CD4-positive, alpha-beta T cell treated with Interleukin-15 for 1 hour (primary cell): ENCODE measurements at regions not wholly inside any gene's neighbourhood (a gene's known extent, or its start where the extent isn't known, plus 50 kb on each side); places are given as distances from the start of the nearest gene placed in this dataset.
A peak's percentile ranks its signal among the peaks of the same experiment; 100 is the strongest.
"Not testable (repeated sequence)": the region's sequence is repeated elsewhere in the genome, so short reads cannot be mapped to it uniquely, and the experiment has no call there.

Experiments
- DNase-seq: peaks from one replicate; pipeline ENCODE4 v3.0.0-alpha.2; 2020

DNA sequence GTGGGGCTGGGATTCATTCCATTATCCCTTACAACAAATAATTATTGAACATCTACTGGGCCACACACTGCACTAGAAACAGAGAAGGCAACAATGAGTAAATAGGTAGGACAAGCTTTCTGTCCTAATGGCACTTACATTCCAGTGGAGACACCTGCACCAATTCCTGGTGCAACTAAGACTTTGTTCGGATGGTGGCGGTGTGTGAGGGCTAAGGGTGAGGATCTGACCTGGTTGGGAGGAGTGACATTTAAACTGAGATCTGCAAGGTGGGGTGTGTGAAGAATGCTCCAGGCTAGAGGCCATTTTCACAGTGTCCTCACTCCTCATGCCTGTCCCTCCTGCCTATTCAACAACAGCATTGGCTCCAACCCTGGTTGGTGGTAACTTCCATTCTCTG is 510.0 kb downstream of the XYLT1 start:
- DNase-seq, result no peak

DNA sequence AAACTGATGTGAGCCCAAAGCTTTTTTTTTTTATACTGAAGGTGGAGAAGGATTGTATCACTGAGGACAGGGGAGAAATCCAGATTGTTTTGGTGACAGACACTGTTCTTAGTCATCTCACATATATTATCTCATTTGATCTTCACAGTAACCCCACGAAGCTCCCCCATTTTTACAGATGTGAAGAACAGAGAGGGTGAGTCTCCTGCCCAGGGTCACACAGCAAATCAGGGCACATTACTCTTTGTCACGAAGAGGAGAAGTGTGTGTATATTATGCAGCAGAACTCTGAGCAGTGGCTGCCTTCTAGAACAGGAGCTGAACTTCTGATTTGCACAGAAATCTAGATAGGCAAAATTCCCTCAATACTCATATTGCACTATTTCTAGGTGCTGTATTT is 504.3 kb downstream of the XYLT1 start:
- DNase-seq, result no peak

DNA sequence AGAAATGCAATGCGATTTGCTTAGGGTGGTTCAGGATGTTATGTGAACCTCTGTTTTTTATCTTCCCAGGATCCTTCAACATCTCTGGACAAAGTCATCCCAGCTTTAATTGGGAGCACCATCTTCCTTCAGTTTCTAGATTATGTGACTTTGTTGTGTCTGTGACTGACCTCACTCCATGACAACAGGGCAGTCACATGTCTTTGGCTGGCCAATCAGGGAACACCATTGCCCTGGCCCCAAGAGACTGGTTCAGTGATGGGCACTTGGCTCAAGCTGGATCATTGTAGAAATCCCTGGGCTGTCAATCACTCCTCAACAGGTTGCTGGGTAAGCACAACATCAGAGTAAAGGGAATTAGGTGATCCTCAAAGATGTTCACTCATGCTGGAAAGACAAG is 499.7 kb downstream of the XYLT1 start:
- DNase-seq, result no peak

DNA sequence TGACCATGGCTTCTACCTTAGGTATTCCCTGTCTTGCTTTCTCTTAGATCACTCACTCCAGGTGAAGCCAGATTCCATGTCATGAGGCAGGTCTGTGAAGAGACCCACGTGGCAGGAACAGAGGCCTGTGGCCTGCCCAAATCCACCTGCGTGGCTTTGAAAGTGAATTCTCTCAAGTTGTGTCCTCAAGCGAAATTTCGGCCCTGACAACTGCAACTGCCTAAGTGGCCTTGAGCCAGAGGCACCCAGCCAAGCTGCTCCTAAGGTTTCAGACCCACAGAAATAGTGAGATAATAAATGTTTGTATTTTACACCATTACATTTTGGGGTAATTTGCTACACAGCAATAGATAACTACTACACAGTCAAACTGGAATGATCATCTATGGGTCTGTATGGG is 497.9 kb downstream of the XYLT1 start:
- no peak for DNase-seq

DNA sequence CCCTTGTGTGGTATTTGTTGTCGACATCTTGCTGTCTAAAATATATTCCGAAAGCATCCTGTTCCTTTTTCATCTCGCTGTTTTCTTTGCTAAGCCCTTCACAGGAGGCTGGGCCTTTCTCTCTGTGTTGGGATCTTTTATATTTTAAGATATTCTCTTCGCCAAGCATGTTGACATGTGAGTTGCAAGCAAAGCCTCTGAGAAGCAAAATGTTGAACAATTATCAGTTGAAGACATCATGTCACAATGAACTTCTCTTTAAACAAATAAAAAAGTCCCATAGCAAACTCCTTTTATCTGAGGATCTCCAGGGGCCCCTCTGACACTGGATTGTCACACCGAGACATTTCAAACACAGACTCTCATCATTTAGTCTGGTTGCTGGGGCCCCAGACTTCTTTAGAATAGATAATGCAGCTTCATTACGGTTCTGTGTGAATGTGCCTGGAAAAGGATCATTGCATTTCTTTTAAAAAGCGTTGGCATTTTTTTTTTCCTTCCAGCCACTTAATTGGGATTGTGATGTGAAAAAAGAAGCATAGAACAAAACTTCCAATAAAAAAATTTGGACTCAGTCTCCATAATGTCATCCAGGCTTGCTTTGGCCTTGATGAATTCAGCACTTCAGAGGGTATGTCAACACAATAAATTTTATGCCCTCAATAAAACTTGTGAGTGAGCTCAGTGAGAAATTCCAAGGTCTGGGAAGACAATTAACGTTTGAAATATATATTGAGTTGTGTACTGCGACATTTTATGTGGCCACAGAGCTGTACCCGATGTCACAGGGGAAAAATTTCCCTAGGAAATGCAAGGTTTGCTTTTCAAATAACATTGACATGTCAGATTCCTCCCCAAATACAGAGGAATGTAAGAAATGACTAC is 496.8 kb downstream of the XYLT1 start:
- DNase-seq, result no peak

DNA sequence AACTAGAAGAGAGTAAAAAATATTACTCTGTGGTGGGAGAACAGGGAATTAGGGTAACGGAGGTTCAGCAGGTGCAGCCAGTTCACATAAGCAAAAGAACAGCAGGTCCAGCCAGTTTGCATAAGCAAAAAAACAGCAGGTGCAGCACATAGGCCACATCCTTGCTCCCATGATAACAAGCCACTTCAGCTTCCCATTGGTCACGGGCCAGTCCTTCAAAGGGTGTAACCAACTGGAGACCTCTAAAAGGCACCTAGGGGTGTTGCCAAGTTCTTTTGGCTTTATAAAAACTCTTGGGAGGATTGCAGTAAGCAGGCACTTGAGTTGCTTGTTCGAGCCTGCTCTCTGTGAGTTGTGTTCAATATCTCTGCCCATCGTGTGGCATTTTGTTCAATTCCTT is 488.1 kb downstream of the XYLT1 start:
- DNase-seq, result no peak

DNA sequence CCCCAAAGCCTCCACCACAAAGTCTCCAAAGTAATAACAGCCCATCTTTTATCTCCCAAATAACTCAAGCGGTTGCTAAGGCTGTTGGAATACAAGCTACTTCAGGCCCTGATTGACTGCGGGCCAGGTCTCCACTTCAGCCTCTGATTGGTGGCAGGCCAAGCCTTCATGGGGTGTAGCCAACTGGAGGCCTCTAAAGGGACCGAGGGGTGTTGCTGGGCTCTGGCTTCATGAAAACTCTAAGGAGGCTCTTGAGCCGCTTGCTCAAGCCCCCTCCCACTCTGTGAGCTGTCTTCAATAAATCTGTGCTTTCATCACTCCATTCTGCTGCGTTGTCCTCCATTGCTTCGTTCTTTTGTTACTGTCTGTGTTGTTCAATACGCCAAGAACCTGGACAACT is 487.2 kb downstream of the XYLT1 start:
- DNase-seq, result no peak

DNA sequence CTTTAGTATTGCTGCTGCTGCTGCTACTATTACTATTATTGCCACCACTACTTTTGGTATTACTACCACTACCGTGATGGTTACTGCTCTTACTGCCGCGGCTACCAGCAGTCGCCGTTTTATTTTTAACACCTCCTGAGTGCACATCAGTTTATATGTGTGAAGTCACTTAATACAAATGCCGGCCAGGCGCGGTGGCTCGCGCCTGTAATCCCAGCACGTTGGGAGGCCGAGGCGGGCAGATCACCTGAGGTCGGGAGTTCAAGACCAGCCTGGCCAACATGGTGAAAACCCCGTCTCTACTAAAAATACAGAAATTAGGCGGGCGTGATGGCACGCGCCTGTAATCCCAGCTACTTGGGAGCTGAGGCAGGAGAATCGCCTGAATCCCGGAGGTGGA is 486.7 kb downstream of the XYLT1 start:
- DNase-seq, result not testable (repeated sequence)

DNA sequence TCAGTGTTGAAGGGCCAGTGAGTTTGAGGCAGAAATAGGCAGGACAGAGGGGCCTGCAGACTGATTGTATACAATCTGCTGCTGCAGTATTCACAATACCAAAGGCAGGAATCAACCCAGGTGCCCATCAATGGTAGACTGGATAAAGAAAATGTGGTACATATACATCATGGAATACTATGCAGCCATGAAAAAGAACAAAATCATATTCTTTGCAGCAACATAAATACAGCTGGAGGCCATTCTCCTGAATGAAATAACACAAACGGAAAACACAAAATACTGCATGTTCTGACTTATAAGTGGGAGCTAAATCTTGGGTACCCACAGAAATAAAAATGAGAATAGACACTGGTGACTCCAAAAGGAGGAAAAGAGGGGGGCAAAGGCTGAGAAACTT is 485.1 kb downstream of the XYLT1 start:
- no peak for DNase-seq

DNA sequence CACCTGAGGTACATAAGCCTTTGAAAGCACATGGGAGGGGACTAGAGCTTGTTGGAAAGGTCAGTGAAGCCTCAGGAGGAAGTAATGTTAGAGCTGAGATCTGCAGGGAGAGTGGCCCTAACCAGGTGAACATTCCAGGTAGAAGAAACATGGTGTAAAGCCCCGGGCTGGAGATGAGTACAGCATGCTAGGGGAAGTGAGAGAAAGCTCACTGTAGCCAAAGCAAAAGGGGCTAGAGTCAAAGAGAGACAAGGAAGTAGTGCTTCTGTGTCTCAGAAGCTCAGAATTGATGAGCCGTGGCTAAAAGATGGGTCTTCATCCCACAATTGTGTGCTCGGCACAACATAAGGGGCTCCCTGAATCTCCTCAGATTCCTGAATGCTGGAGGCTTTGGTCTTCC is 481.8 kb downstream of the XYLT1 start:
- no peak for DNase-seq

DNA sequence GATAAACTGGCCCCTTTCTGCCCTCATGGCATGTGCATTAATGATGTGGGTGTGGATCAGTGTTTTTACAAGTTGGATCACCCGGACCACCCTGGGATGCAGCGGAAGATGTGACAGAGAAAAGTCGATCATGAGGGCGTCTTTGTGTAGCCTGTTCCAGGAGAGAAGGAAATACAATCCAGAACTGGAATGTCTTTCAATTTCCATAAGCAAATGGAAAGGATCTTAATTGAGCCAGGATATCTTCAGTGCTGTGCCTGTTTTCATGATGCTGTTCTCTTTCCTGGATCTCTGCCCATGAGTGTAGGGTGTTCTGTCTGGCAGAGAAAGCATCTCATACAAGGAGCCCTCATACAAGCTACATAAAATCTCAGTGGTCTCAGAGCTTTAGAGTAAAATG is 481.4 kb downstream of the XYLT1 start:
- no peak for DNase-seq

DNA sequence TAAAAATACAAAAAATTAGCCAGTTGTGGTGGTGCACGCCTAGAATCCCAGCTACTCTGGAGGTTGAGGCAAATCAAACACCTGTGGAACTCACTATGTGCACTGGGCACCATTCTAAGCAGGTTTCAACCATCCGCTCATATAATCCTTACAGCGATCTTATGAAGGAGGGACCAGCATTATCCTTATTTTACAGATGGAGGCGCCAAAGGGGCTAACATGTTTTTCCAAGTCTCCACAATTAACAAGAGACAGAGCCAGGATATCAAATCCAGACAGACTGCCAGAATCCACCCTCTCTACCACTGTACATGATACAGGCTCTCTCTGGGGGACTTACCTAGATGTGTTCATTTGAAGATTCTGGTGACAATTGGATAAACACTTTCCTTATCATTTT is 479.0 kb downstream of the XYLT1 start:
- DNase-seq, result no peak

DNA sequence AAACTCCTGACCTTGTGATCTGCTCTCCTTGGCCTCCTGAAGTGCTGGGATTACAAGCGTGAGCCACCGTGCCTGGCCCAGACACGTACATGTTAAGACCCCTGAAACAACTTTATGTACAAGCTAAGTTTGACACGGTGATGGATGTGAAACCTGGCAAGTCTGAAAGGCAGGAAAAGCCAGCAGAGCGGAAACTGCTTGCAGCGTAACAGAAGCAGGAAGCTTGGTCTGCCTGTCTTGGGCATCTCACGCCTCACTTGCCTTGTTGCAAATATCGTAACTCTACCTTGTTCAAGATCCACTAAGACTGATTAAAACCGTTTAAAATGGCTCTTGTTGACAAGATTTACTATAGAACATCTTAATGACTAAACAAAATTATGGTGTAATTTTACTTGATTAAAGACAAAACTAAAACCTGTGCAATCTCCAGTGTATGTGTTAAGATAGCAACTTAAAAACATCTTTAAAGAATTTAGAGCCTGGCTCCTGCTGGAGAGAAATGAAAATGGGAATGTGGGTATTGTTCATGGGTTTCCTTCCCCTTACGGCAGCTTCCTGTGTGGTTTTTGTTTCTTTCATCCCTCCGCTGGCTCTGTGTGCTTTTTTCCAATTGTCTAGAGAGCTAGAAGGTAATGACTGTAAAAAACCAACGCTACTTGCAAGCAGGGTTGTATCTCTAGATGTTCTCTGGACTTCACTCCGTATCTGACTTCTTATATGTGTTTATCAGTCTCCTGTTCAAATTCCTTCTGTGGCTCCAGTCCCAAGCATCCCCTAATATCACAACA is 477.6 kb downstream of the XYLT1 start:
- peak; percentile 19 for DNase-seq

DNA sequence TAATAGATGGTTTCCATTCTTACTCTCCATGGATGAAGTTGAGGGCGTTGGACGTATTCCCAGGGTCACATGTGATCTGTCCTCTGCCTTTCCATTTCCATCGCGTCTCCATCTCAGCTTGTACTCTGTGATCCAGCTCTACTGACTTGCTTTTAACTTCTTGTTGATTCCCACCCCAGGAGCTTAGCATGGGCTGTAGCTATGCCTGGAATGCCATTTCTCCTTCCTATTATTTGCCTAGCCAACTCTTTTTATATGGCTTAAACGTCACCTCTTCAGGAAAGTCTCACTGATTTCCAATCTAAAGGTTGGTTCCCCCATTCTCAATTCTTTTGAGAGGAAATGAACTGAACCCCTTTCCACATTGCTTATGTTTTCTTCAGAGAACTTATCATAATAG is 475.9 kb downstream of the XYLT1 start:
- no peak for DNase-seq

DNA sequence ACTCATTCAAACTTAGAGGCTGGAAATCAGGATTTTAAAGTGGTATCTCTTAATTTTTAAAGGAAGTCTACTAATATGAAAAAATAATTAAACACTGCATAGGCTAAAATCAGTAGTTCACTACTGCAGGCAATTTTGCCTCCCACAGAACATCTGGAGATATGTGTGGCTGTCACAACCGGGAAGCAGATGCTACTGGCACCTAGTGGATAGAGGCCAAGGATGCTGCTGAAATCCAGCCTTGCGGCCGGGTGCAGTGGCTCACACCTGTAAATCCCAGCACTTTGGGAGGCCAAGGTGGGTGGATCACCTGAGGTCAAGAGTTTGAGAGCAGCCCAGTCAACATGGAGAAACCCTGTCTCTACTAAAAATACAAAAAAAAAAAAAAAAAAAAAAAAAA is 473.9 kb downstream of the XYLT1 start:
- no peak for DNase-seq

DNA sequence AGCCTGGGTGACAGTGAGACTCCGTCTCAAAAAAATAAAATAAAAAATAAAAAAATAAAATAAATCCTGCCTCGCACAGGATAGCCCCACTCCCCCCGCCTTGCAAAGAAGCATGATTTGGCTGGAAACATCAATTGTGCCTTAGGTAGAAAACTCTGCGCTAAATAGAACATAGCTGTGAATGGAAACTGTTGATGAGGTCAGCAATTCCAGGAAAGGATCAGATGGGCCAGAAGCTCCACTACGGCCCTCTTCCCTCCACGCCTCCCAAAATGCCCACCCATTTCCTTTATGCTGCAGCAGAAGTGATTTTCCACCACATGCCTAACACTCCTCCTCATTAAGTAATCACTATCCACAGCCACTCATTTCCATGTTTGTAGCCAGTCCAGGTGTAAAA is 473.4 kb downstream of the XYLT1 start:
- DNase-seq, result no peak

DNA sequence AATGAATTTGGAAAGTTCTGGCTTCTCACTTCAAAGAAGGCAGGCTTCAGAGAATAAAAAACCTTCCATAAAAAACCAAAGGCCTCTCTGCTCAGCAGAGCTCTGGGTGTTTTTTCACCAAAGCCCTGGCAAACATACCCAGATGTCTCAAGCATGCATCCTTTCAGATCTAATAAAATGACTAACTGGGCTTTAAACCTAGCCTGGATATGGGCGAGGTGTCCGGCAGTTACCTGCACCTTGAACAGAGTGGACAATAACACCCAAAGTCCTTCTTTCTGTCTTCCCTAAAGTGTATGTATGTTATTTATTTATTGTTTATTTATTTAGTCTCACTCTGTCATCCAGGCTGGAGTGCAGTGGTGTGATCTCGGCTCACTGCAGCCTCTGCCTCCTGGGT is 469.3 kb downstream of the XYLT1 start:
- DNase-seq, result no peak

DNA sequence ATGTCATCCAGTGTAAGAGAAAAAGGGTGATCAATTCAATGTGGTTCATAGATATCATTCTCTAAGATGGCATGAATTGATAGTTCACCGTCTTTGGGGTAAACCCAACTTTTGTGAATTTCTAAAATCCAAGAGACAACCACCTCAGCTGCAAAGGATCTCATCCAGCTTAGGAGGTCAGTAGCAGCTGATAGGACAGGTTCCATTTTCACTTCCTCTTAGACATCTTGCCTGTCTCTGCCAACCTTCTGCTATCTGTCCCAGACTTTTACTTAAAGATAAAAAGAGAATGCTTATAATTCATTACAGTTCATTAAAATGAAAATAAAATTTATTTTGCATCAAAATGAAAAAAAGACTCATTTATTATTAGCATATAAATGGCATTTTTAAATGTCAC is 468.2 kb downstream of the XYLT1 start:
- DNase-seq, result no peak

DNA sequence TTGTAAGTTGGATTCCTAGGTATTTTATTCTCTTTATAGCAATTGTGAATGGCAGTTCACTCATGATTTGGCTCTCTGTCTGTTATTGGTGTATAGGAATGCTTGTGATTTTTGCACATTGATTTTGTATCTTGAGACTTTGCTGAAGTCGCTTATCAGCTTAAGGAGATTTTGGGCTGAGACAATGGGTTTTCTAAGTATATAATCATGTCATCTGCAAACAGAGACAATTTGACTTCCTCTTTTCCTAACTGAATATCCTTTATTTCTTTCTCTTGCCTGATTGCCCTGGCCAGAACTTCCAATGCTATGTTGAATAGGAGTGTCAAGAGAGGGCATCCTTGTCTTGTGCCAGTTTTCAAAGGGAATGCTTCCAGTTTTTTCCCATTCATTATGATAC is 464.8 kb downstream of the XYLT1 start:
- DNase-seq, result not testable (repeated sequence)

DNA sequence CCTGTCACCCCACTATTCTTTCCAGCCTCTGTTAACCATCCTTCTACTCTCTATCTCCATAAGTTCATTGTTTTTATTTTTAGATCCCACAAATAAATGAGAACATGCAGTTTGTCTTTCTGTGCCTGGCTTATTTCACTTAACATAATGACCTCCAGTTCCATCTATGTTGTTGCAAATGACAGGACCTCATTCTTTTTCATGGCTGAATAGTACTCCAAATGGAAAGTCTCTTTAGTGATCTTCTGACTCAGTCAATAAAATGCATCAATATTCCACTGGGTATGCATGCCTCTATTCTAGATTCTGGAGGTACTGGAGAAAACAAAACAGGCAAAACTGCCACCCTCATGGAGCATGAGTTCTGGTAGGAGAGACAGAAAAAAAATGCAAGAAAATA is 459.0 kb downstream of the XYLT1 start:
- no peak for DNase-seq

DNA sequence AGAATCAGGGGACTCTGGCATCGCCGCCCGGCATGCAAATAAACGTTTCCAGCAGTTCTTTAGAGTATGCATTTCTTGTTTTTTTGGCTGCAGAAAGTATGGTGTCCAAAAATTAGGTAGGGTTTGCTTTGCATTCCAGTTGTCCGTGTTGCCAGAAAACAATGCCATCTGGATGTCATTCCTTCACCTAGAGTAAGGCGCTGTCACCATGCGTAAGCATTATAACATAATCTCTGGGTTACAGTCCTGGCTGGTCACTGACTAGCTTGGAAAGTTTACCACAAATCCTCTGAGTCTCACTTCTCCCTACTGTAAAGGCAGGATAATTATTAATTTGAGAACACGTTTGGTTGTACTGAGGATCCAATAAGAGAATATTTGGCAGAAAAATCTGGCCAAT is 457.7 kb downstream of the XYLT1 start:
- DNase-seq, result no peak

DNA sequence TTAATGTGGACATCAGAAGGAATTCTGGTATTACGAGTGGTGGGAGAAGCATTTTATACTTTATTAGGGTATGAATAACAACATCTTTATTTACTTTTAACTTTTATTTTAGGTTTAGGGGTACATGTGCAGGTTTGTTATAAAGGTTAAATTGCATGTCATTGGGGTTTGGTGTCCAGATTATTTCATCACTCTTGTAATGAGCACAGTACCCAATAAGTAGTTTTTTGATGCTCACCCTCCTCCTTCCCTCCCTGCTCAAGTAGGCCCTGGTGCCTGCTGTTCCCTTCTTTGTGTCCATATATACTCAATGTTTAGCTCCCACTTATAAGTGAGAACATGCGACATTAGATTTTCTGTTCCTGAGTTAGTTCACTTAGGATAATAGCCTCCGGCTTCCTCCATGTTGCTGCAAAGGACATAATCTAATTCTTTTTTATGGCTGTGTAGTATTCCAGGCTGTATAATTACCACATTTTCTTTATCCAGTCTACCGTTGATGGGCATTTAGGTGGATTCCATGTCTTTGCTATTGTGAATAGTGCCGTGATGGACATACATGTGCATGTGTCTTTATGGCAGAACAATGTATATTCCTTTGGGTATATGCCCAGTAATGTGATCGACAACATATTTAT is 456.2 kb downstream of the XYLT1 start:
- DNase-seq, result no peak

DNA sequence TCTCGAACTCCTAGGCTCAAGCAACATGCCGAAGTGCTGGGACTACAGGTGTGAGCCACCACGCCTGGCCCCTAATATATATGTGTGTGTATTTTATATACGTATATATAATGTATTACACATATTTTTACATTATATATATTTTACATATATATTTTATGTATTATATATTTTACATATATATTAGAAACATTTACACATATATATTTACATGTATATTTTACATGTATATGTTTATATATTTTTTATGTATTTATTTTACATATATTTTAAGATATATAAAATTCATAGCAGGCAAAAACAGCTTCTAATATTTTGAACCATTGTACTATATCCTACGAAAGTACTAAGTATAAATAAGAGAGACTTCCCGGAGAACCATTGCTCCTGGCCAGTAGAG is 455.1 kb downstream of the XYLT1 start:
- no peak for DNase-seq

DNA sequence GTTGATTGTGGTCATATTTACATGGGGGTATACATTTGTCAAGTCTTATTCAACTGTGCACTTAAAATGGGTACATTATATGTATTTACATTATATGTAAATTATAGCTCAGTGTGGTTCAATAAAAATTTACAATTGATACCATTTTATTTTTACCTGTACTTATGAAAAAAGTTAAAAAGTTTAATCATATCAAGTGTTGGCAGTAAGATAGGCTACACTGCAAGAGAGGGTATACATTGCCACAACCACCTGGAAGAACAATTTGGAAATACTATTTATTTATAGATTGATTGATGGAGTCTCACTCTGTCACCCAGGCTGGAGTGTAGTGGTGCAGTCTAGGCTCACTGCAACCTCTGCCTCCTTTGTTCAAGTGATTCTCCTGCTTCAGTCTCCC is 453.3 kb downstream of the XYLT1 start:
- DNase-seq, result no peak
